ENCODE measurements at regions not wholly inside any gene's neighbourhood (a gene's known extent, or its start where the extent isn't known, plus 50 kb on each side); places are given as distances from the start of the nearest gene placed in this dataset.

GRCh38 chr14:65153101-65153500, 50.8 kb upstream of the MAX start:
- H3K9me3 ChIP-seq (ENCODE audit: control insufficient read depth, insufficient read depth, low read depth, low read length) = no peaks in the 10 kb centered on the region
- no TSS peak for BruUV-seq (replicated peaks)
- ATAC-seq (no peak), DNase-seq (ENCODE audit: low read depth, low spot score) (no peak)
- no peak overlapping the region for H3K27ac ChIP-seq (ENCODE audit: low read length)
- no peak overlapping the region for H3K4me3 ChIP-seq (ENCODE audit: low read depth in 2 of 2, low read length in 2 of 2)
- 0 out of 2 replicates have a peak, but pooled peaks cover 2% of the 10 kb centered on the region for H3K27me3 ChIP-seq (ENCODE audit: control insufficient read depth, insufficient read depth, low read length)
- intact Hi-C loops (cut with micrococcal nuclease; ENCODE audit: unreplicated experiment) (no loop called here), in situ Hi-C loops (cut with HindIII; ENCODE audit: low pct_unique_long_range_greater_than_20kb, low sequenced_read_pairs) (no loop called here)
- no peaks in the 10 kb centered on the region for H3K4me1 ChIP-seq (ENCODE audit: control insufficient read depth, insufficient read depth, low read length)
- POLR2A ChIA-PET = no interaction called here
- CTCF ChIA-PET = no interaction called here
- TF ChIP-seq REST (IDR thresholded peaks at IDR 0.05; ENCODE audit: insufficient read depth in 1 of 2, low read depth in 2 of 2, low read length in 1 of 2) (no peak), TCF7L2 (IDR thresholded peaks at IDR 0.05; ENCODE audit: low read depth, low read length) (no peak), SIN3A (IDR thresholded peaks at IDR 0.05; ENCODE audit: borderline replicate concordance, insufficient read depth, low read depth, low read length) (no peak), CTCF (IDR thresholded peaks at IDR 0.05) (no peak), POLR2AphosphoS5 (IDR thresholded peaks at IDR 0.05; ENCODE audit: low read depth, low read length) (no peak)
- H3K36me3 ChIP-seq (ENCODE audit: control insufficient read depth, insufficient read depth, low read length) = no peaks in the 10 kb centered on the region

DNA sequence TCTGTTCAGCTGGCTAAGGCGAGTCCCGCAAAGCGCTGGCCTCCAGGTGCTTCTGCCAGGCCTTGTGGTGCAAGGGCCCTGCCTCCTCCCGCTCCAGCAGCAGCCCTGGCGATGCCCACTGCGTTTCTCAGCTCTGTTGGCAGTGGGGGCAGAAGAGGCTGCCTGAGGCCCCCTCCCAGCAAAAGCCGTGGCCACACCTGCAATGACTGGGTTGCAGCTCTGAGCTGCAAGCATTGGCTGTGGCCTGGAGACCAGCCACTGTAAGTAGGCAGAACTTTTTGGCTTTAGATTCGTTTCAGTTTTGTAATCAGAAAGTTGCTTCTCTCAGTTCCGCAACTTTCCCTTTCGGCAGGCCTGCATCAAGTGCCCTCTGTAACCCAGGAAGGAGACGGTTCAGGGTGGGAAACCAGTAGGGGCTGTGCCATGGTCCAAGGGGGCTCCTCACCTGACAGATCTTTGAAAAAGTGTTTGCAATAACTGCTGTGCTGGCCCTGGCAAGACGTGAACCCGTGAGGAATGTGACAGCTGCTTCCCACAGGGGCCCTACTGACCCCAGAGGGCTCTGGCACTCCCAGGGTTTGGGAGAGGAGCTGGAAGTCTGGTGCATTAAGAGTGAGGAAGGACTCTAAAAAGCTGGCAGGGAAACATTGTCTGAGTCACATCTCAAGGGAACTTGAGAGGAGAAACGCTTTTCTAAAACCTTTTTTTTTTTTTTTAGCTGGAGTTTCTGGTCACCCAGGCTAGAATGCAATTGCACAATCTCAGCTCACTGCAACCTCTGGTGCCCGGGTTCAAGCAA, 54.5 kb upstream of the MAX start:
- TF ChIP-seq REST (IDR thresholded peaks at IDR 0.05; ENCODE audit: insufficient read depth in 1 of 2, low read depth in 2 of 2, low read length in 1 of 2) = no peak
- no peak for TF ChIP-seq CTCF (IDR thresholded peaks at IDR 0.05)
- no peak for TF ChIP-seq POLR2AphosphoS5 (IDR thresholded peaks at IDR 0.05; ENCODE audit: low read depth, low read length)
- no peak for TF ChIP-seq SIN3A (IDR thresholded peaks at IDR 0.05; ENCODE audit: borderline replicate concordance, insufficient read depth, low read depth, low read length)
- TF ChIP-seq TCF7L2 (IDR thresholded peaks at IDR 0.05; ENCODE audit: low read depth, low read length) = no peak
- ChIA-PET CTCF (interaction anchor here (0.6 kb wide), 2 partner anchors 253 to 668 kb away, joined by 4 to 5 read pairs; no protein-coding TSS in a partner anchor), POLR2A (interaction anchor here (0.7 kb wide), 2 partner anchors 125 to 249 kb away, joined by 7 to 13 read pairs; no protein-coding TSS in a partner anchor)
- no peak overlapping the region for H3K4me3 ChIP-seq (ENCODE audit: low read depth in 2 of 2, low read length in 2 of 2)
- no peak for DNase-seq (ENCODE audit: low read depth, low spot score)
- in situ Hi-C loops (cut with HindIII; ENCODE audit: low pct_unique_long_range_greater_than_20kb, low sequenced_read_pairs) = no loop called here
- H3K9me3 ChIP-seq (ENCODE audit: control insufficient read depth, insufficient read depth, low read depth, low read length) = no peaks in the 10 kb centered on the region
- H3K4me1 ChIP-seq (ENCODE audit: control insufficient read depth, insufficient read depth, low read length) = no peaks in the 10 kb centered on the region
- no peaks in the 10 kb centered on the region for H3K27me3 ChIP-seq (ENCODE audit: control insufficient read depth, insufficient read depth, low read length)
- no peak for ATAC-seq
- intact Hi-C loops (cut with micrococcal nuclease; ENCODE audit: unreplicated experiment) = no loop called here
- no peak overlapping the region for H3K27ac ChIP-seq (ENCODE audit: low read length)
- BruUV-seq (replicated peaks) = no TSS peak
- no peaks in the 10 kb centered on the region for H3K36me3 ChIP-seq (ENCODE audit: control insufficient read depth, insufficient read depth, low read length)

Data from Panc1 (cell line).